NCI-H2029 treated with DMSO at 0.1 percent for 48 hours (cell line): ENCODE measurements at regions not wholly inside any gene's neighbourhood (a gene's known extent, or its start where the extent isn't known, plus 50 kb on each side); places are given as distances from the start of the nearest gene placed in this dataset.

Source experiments
- DNase-seq: peaks from one replicate; lab custom pipeline; 2025; lab: John Stamatoyannopoulos, UW

- no peak for DNase-seq
These were observed 403.6 kb upstream of the ANXA10 start for GRCh38 chr4:167688660-167689142.

- no peak for DNase-seq
These were observed 389.9 kb upstream of the ANXA10 start for GRCh38 chr4:167702391-167702790.

- DNase-seq, result no peak
These were observed 380.8 kb upstream of the ANXA10 start for GRCh38 chr4:167711517-167711916.

- no peak for DNase-seq
These were observed 378.6 kb upstream of the ANXA10 start for GRCh38 chr4:167713756-167714155.

GRCh38 chr4:167715176-167715575 is 377.2 kb upstream of the ANXA10 start:
- no peak for DNase-seq

- DNase-seq, result no peak
These were observed 374.8 kb upstream of the ANXA10 start for GRCh38 chr4:167717495-167717894.

GRCh38 chr4:167721617-167722486 is 370.5 kb upstream of the ANXA10 start:
- DNase-seq, result no peak

- DNase-seq, result no peak
These were observed 369.9 kb upstream of the ANXA10 start for GRCh38 chr4:167722487-167722808.

GRCh38 chr4:167724941-167725340 is 367.4 kb upstream of the ANXA10 start:
- no peak for DNase-seq

- DNase-seq, result no peak
These were observed 361.6 kb upstream of the ANXA10 start for GRCh38 chr4:167730769-167731168.

- no peak for DNase-seq
These were observed 347.2 kb upstream of the ANXA10 start for GRCh38 chr4:167745024-167745687.

GRCh38 chr4:167767281-167767680 is 325.1 kb upstream of the ANXA10 start:
- DNase-seq, result no peak

GRCh38 chr4:167774646-167775045 is 317.7 kb upstream of the ANXA10 start:
- no peak for DNase-seq

GRCh38 chr4:167775375-167775774 is 317.0 kb upstream of the ANXA10 start:
- no peak for DNase-seq

- DNase-seq, result no peak
These were observed 313.1 kb upstream of the ANXA10 start for GRCh38 chr4:167779280-167779679.

- no peak for DNase-seq
These were observed 312.5 kb upstream of the ANXA10 start for GRCh38 chr4:167779864-167780263.

- DNase-seq, result no peak
These were observed 307.5 kb upstream of the ANXA10 start for GRCh38 chr4:167784826-167785225.

GRCh38 chr4:167785523-167785922 is 306.8 kb upstream of the ANXA10 start:
- DNase-seq, result no peak

- DNase-seq, result no peak
These were observed 305.8 kb upstream of the ANXA10 start for GRCh38 chr4:167786504-167786903.

- DNase-seq, result no peak
These were observed 305.1 kb upstream of the ANXA10 start for GRCh38 chr4:167787231-167787630.

- no peak for DNase-seq
These were observed 289.7 kb upstream of the ANXA10 start for GRCh38 chr4:167802463-167803212.

- no peak for DNase-seq
These were observed 280.4 kb upstream of the ANXA10 start for GRCh38 chr4:167811958-167812357.

GRCh38 chr4:167826281-167826680 is 266.1 kb upstream of the ANXA10 start:
- no peak for DNase-seq
